Keratinocyte (primary cell): ENCODE measurements at regions not wholly inside any gene's neighbourhood (a gene's known extent, or its start where the extent isn't known, plus 50 kb on each side); places are given as distances from the start of the nearest gene placed in this dataset.

Experiments used
- DNase-seq: peaks from one replicate; pipeline ENCODE4 v3.0.0-alpha.2; 2011; ENCODE audit warnings: low read depth, missing footprints, low spot score
- FAIRE-seq: peaks from 2 replicates; lab custom pipeline; 2011; peaks lifted over from hg19 to GRCh38; lab: Jason Lieb, UNC
- H2AFZ ChIP-seq: 2 replicates; pipeline ENCODE4 v1.6.0; 2012; ENCODE audit warnings: low read length, control low read depth, inconsistent platforms; ENCODE audit not compliant: control insufficient read depth
- H3K27ac ChIP-seq: 2 replicates; pipeline ENCODE4 v1.5.1; 2011; ENCODE audit warnings: low read length; ENCODE audit not compliant: control insufficient read depth, insufficient read depth
- H3K27me3 ChIP-seq: 3 replicates; pipeline ENCODE4 v1.6.0; 2011; ENCODE audit warnings: low read length; ENCODE audit not compliant: control insufficient read depth, insufficient read depth; ENCODE audit errors: extremely low read depth
- H3K36me3 ChIP-seq, 2 experiments: 2 replicates in 1 of 2; 3 replicates in 1 of 2; pipeline ENCODE4 v1.5.1; 2011; ENCODE audit warnings: low read length in 2 of 2, mild to moderate bottlenecking in 1 of 2; ENCODE audit not compliant: control insufficient read depth in 2 of 2, insufficient read depth in 2 of 2; ENCODE audit errors: extremely low read depth in 1 of 2
- H3K4me1 ChIP-seq: 3 replicates; pipeline ENCODE4 v1.5.1; 2011; ENCODE audit warnings: low read length; ENCODE audit not compliant: control insufficient read depth, insufficient read depth; ENCODE audit errors: extremely low read depth
- H3K4me2 ChIP-seq: 3 replicates; pipeline ENCODE4 v1.6.0; 2011; ENCODE audit warnings: low read depth, low read length; ENCODE audit not compliant: control insufficient read depth, insufficient read depth; ENCODE audit errors: extremely low read depth
- H3K4me3 ChIP-seq, 3 experiments: fragments of 200-600 bp in 1 of 3; sonication (generic) in 1 of 3; 2 replicates in 2 of 3; 3 replicates in 1 of 3; pipeline ENCODE4 v1.5.1; 2011 to 2016; ENCODE audit warnings: low read length in 3 of 3, mild to moderate bottlenecking in 3 of 3, control low read depth in 2 of 3, inconsistent platforms in 1 of 3, low read depth in 1 of 3, mixed read lengths in 1 of 3, mixed run types in 1 of 3, moderate library complexity in 1 of 3; ENCODE audit not compliant: control insufficient read depth in 2 of 3, insufficient read depth in 2 of 3; ENCODE audit errors: extremely low read depth in 1 of 3
- H3K79me2 ChIP-seq: 2 replicates; pipeline ENCODE4 v1.6.0; 2012; ENCODE audit warnings: low read length; ENCODE audit not compliant: control insufficient read depth, insufficient read depth
- H3K9ac ChIP-seq: 3 replicates; pipeline ENCODE4 v1.6.0; 2011; ENCODE audit warnings: low read length; ENCODE audit not compliant: control insufficient read depth, insufficient read depth; ENCODE audit errors: extremely low read depth
- H3K9me1 ChIP-seq: 3 replicates; pipeline ENCODE4 v1.6.0; 2011; ENCODE audit warnings: low read length; ENCODE audit not compliant: control insufficient read depth, insufficient read depth; ENCODE audit errors: extremely low read depth
- H3K9me3 ChIP-seq: 2 replicates; pipeline ENCODE4 v1.5.1; 2012; ENCODE audit warnings: low read depth, low read length; ENCODE audit not compliant: control insufficient read depth
- H4K20me1 ChIP-seq: 3 replicates; pipeline ENCODE4 v1.6.0; 2011; ENCODE audit warnings: low read length; ENCODE audit not compliant: control insufficient read depth, insufficient read depth; ENCODE audit errors: extremely low read depth
- CTCF ChIP-seq, 3 experiments: IDR thresholded peaks in 1 of 3; conservative IDR thresholded peaks in 1 of 3; optimal IDR thresholded peaks in 1 of 3; 2 replicates in 2 of 3; 3 replicates in 1 of 3; pipeline versions ENCODE3 to v1.5.1; 2011; ENCODE audit warnings: low read length in 3 of 3, mild to moderate bottlenecking in 3 of 3, moderate library complexity in 2 of 3, control low read depth in 1 of 3, inconsistent platforms in 1 of 3; ENCODE audit not compliant: insufficient read depth in 2 of 3; ENCODE audit errors: extremely low read depth in 1 of 3
- EZH2 ChIP-seq: IDR thresholded peaks from one replicate; pipeline ENCODE4 v1.6.1; 2012; ENCODE audit warnings: inconsistent platforms, mild to moderate bottlenecking, low read length, moderate library complexity
- dilution Hi-C: fragments of 300-500 bp; cut with MboI; formaldehyde crosslinking; loops from one replicate; pipeline ENCODE4 v1.7.0; 2020; ENCODE audit warnings: low sequenced_read_pairs; ENCODE audit not compliant: extremely low pct_ligation_motif_present

GRCh38 chr5:38608874-38609273 is 52.4 kb upstream of the LIFR start:
- Histone ChIP-seq H3K27me3 (no peaks in the 10 kb centered on the region), H3K79me2 (no peaks in the 10 kb centered on the region), H4K20me1 (no peaks in the 10 kb centered on the region), H3K4me3 (no peak overlapping the region), H3K9ac (no peak overlapping the region), H2AFZ (no peak overlapping the region), H3K9me1 (no peaks in the 10 kb centered on the region), H3K9me3 (no peaks in the 10 kb centered on the region), H3K4me1 (no peaks in the 10 kb centered on the region), H3K27ac (no peak overlapping the region), H3K36me3 (no peaks in the 10 kb centered on the region), H3K4me2 (no peak overlapping the region)
- DNase-seq (no peak), FAIRE-seq (no peak)
- dilution Hi-C loops = no loop called here
- TF ChIP-seq EZH2 (no peak), CTCF (optimal IDR thresholded peaks at IDR 0.05 in 1 of 3, IDR thresholded peaks at IDR 0.05 in 1 of 3, conservative IDR thresholded peaks at IDR 0.05 in 1 of 3; ENCODE audit: extremely low read depth in 1 of 3, insufficient read depth in 2 of 3, low read length in 3 of 3) (no peak)

GRCh38 chr5:38612851-38613250 is 56.4 kb upstream of the LIFR start:
- H3K79me2 ChIP-seq = no peaks in the 10 kb centered on the region
- no peak overlapping the region for H3K9ac ChIP-seq
- H3K9me3 ChIP-seq = no peaks in the 10 kb centered on the region
- no peaks in the 10 kb centered on the region for H3K4me1 ChIP-seq
- no peak overlapping the region for H3K4me2 ChIP-seq
- TF ChIP-seq CTCF (optimal IDR thresholded peaks at IDR 0.05 in 1 of 3, IDR thresholded peaks at IDR 0.05 in 1 of 3, conservative IDR thresholded peaks at IDR 0.05 in 1 of 3; ENCODE audit: extremely low read depth in 1 of 3, insufficient read depth in 2 of 3, low read length in 3 of 3) (no peak), EZH2 (no peak)
- no peak for DNase-seq
- no peak for FAIRE-seq
- no peaks in the 10 kb centered on the region for H3K9me1 ChIP-seq
- H3K27ac ChIP-seq = no peak overlapping the region
- peaks cover 3% of the 10 kb centered on the region for H3K27me3 ChIP-seq
- no peak overlapping the region for H2AFZ ChIP-seq
- no peaks in the 10 kb centered on the region for H3K36me3 ChIP-seq
- H4K20me1 ChIP-seq = no peaks in the 10 kb centered on the region
- dilution Hi-C loops = no loop called here
- no peak overlapping the region for H3K4me3 ChIP-seq
